Left colon (tissue), 2 donors: ENCODE measurements at regions not wholly inside any gene's neighbourhood (a gene's known extent, or its start where the extent isn't known, plus 50 kb on each side); places are given as distances from the start of the nearest gene placed in this dataset.
"Not testable (repeated sequence)": the region's sequence is repeated elsewhere in the genome, so short reads cannot be mapped to it uniquely, and the experiment has no call there.

Source experiments
- ATAC-seq: fragments of 200-7000 bp; cut with Tn5 transposase; one replicate; pipeline ENCODE4 v1.9.1; 2020; ENCODE audit warnings: mild to moderate bottlenecking, moderate library complexity
- DNase-seq, 2 donors: peaks; one replicate each; pipeline ENCODE4 v3.0.0-alpha.2; 2020
- intact Hi-C, 2 donors: fragments of 100-400 bp; cut with DNase I in 1 of 2; cut with micrococcal nuclease in 1 of 2; formaldehyde crosslinking; loops; one replicate each; pipeline versions ENCODE4 v1.11.2 to v1.14.0; 2022; cut with DNase I, micrococcal nuclease
- donor health status: DM: no; HTN: no; CAD: no.
- donor health status: DM: yes; HTN: yes; CAD: no.

- intact Hi-C loops = loop anchor here in 1 of 2 donors (5.0 to 10.0 kb wide), 3 partner anchors 494 to 641 kb away; no protein-coding TSS in a partner anchor
- DNase-seq, ATAC-seq: not testable (repeated sequence)
Measured at GRCh38 chr9:3733527-3734262, 207.9 kb upstream of the RFX3 start.

DNA sequence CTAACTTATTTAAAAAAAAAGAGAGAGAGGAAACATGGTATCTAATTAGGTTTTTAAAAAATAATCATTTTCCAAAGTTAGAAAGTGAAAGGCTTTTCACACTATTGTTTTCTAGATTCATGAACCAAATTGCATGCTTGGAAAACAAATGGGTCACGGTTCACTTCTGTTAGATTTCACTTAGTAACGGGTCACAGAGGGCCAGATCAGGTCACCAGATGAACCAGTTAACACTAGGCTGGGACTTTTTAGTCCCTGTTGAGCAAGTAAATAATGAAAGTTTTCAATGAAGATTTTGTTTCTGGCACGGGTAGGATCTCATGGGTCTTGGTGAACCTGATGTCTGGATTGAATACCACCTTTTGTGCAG, 207.2 kb upstream of the RFX3 start:
- no peak for DNase-seq
- ATAC-seq = no peak
- intact Hi-C loops = loop anchor here in 1 of 2 donors (5.0 to 10.0 kb wide), 3 partner anchors 494 to 642 kb away; no protein-coding TSS in a partner anchor

DNA sequence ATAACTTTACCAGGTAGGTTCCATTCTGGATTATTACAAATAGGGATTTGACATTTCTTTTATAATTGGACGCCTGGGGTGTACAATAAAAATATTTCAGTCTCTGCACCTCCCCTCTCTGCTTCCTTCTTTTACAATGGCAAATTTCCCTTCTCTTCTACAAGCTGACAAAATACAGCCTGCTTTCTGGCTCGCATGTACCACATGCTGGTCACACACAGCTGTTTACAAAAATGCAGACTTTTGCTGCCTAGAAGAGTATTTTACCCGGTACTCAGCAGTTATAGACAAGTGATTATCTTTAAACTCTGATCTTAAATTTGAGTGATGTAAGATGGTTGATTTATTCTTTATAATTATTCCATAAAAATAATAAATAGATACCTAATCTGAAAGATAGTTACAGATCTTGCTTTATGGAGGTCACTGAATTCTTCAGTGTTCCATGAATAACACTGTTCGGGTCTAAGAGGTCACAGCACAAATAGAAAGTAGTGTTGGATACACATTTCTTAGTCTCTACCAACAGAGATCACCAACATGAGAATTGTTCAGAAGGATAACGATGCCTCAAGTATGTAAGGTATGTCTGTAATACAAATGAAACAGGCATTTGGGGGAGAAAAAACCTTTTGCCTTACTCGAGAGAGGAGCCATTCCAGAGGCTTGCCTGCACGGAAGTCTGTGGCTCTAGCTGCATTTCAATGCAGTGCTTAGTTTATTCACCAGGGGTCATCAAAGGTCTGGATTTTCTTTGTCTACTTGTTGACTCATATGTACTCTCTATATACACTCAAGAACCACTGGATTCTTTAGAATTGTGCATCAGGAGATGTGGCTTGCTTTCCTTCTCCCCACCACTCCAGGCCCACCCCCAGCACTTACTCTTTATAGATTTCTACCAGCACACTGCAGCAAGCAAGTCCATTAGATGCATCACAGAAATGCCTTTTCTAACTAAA, 206.6 kb upstream of the RFX3 start:
- DNase-seq (peak in 1 of 2 donors; percentile 26), ATAC-seq (peak; percentile 100)
- intact Hi-C loops = loop anchor here in 1 of 2 donors (5.0 to 10.0 kb wide), 3 partner anchors 495 to 642 kb away; no protein-coding TSS in a partner anchor

DNA sequence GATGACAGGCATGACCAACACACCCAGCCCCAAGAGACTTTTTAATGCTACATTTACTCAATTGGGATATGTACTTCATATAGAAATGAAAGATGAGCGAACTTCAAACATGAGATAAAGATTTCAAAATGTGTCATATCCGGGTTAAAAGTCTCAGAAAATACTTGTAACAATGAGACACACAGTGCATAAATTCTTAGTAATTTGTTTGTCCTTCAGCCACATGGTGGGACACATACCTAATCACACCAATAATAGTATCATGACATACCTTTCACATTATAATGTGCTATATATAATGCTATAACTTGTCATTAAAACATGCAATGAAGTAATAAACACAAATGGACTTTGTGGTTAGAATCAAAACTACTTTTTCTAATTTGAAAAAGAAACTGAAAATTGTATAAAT, 204.7 kb upstream of the RFX3 start:
- no peak for DNase-seq
- intact Hi-C loops = loop anchor here in 1 of 2 donors (5.0 to 10.0 kb wide), 3 partner anchors 497 to 644 kb away; no protein-coding TSS in a partner anchor
- no peak for ATAC-seq

DNA sequence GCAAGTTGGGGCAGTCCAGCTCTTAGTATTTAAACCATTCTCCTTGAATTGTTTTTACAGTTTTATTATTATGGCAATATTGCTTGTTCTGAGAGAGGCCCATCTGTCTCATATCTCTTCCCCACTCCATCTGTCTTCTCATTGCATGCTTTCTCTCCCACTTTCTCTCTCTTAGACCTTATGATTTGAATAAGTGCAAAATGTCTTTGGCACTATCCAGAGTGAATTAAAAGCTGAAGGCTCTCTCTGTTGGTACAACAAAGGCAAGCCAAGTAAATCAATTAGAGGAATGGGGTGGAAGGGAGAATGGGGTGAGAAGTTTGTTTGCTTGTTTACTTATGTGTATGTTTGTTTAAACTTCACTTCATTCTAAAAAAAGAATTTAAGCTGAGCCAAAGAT, 195.3 kb upstream of the RFX3 start:
- ATAC-seq (no peak), DNase-seq (no peak)
- intact Hi-C loops = no loop called here

DNA sequence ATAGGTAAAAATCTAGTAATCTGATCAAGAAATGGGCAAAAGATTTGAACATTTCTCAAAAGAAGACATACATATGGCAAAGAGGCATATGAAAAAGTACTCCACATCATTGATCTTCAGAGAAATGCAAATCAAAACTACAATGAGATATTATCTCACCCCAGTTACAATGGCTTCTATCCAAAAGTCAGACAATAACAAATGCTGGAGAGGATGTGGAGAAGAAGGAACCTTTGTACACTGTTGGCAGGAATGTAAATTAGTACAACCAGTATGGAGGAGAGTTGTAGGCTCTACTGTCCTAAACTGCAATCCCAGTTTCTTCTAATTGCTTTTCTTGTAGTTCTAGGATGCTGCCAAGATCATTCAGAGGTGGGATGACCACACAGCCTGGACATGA, 193.5 kb upstream of the RFX3 start:
- intact Hi-C loops = no loop called here
- ATAC-seq = no peak
- no peak for DNase-seq

DNA sequence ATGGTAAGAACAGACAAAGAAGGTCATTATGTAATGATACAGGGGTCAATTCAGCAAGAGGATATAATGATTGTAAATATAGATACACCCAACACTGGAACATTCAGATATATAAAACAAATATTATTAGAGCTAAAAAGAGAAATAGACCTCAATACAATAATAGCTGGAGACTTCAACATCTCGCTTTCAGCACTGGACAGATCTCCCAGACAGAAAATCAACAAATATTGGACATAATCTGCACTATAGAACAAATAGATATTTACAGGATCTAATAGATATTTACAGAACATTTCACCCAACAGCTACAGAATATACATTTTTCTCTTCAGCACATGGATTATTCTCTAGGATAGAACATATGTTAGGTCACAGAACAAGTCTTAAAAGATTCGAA, 190.6 kb upstream of the RFX3 start:
- DNase-seq (no peak), ATAC-seq (no peak)
- intact Hi-C loops = no loop called here

DNA sequence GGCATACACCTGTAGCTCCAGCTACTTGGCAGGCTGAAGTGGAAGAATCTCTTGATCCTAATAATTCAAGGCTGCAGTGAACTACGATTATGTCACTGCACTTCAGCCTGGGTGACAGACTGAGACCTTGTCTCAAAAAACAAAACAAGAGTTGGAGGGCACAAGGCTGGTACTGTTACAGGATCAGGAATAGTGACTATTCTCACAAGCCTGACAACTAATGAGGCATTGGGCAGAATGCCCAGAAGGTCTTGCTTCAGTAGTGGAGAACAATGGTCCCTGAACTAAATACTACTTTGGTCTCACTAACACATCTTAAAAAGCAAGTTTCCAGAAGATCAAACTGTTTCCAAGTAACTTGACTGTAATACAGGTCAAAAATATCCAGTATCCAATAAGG, 182.9 kb upstream of the RFX3 start:
- DNase-seq (no peak), ATAC-seq (no peak)
- intact Hi-C loops = no loop called here

GRCh38 chr9:3704890-3705289, 179.1 kb upstream of the RFX3 start:
- intact Hi-C loops = no loop called here
- no peak for ATAC-seq
- DNase-seq = no peak

GRCh38 chr9:3700772-3701171, 175.0 kb upstream of the RFX3 start:
- ATAC-seq (no peak), DNase-seq (no peak)
- intact Hi-C loops = no loop called here

DNA sequence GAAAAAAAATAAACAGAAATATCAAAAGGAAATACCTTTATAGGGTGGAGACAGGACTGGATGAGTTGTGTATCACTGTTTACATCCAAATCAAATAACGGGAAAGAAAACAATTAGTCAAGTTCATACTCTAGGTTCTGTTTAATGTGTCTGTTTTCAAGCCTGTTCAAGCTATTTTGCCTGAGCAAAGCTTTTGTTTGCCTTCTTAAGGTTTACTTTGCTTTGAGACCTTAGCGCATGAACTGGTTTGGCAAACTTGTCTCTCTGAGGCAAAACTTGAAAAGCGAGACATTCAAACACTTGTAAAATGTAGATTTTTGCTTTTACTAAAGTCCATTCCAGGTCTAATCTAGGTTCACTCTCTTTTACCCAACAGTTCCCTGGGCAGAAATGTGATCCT, 174.1 kb upstream of the RFX3 start:
- intact Hi-C loops = no loop called here
- DNase-seq = no peak
- no peak for ATAC-seq

DNA sequence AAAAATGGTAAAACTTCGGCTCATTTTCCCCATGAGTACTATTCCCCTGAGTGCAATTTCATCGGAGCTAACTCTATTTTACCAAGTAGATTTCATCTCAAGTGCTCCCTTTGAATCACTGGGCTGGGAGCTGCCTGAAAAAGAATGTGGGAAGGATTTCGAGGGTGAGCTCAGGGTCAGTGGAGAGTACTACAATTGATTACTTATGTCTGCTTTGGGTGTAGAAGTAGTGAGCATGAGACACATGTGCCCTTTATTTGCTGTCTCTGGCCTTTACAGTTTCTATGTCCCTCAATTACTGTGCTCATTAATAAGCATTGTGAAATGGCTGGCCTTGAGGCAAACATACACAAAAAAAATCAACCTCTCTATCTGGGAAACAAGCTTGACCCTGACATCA, 172.7 kb upstream of the RFX3 start:
- intact Hi-C loops = no loop called here
- ATAC-seq (no peak), DNase-seq (no peak)

DNA sequence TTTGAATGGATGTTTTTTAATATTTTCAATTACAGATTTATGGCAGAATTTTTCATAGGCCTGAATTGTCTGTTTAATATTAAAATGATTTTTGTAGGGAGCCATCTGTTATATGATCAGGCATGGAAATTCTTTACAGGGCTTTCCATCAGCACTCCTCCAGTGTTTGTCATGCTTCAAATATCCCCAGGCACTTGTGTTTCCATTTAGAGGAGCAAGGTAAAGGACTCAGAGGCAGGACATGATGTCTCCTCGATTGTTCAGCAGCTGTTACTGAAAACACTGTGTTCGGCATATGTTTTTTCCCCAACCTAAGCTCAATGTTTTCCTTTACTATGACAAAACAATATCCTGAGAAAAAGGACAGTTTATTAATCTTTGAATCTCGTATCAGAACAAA, 172.3 kb upstream of the RFX3 start:
- intact Hi-C loops = no loop called here
- DNase-seq = no peak
- no peak for ATAC-seq

- ATAC-seq (no peak), DNase-seq (no peak)
- intact Hi-C loops = no loop called here
Measured at GRCh38 chr9:3696368-3696767, 170.6 kb upstream of the RFX3 start.

DNA sequence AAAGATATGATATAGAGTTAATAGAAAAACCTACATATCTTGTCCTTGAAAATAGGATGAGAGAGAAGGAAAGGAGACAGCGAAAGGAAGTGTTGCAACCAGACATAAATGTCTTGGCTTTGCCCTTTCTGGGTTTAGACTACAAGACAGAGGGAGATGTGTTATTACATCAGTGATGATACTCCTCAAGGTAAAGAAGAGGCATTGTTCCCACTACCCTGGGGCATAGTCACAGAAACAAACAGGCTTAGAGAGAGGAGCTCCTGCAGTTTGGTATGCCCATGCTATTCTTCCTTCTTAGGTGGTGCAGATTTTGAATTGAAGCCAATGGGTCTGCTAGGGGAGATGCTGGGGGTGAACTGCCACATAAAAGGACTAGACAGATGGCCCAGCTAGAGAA, 166.8 kb upstream of the RFX3 start:
- ATAC-seq (no peak), DNase-seq (no peak)
- intact Hi-C loops = no loop called here

GRCh38 chr9:3689555-3689954, 163.8 kb upstream of the RFX3 start:
- intact Hi-C loops = no loop called here
- no peak for ATAC-seq
- no peak for DNase-seq

DNA sequence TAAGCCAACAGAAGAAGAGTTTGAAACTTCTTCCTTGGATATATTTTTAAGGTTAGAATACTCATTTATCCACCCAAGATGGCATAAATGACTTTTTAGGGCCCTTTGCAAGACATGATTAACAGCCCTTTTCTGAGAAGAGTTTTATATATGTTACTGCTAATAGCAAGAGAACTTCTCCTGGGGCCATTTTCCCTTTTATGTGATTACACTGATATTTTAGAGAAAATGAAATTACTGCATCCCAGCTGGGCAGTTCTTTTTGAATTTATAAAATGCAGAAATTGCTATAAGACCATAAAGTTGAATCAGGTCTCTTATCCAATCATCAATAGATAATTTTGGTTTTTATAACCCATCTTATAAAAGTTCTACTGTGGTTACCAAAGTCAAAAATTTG, 161.3 kb upstream of the RFX3 start:
- ATAC-seq (no peak), DNase-seq (no peak)
- intact Hi-C loops = no loop called here

DNA sequence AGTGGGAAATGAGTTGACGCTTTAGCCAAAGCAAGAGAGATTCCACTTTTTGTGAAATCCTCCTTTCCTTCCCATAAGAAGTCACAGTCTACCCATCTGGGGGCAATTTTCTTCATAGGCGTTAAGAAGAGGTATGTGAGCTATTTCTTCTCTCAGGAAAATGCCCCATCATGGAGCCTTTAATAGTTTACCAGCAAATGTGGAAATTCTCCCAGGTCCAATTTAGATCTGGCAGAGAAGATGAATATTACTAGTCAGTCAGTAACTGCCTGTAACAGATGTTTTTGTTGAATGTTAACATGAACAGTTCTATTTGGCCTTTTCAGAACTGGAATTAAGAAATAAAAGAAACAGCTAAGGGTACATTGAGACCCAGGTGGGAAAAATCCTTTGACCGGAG, 156.4 kb upstream of the RFX3 start:
- no peak for ATAC-seq
- no peak for DNase-seq
- intact Hi-C loops = no loop called here

DNA sequence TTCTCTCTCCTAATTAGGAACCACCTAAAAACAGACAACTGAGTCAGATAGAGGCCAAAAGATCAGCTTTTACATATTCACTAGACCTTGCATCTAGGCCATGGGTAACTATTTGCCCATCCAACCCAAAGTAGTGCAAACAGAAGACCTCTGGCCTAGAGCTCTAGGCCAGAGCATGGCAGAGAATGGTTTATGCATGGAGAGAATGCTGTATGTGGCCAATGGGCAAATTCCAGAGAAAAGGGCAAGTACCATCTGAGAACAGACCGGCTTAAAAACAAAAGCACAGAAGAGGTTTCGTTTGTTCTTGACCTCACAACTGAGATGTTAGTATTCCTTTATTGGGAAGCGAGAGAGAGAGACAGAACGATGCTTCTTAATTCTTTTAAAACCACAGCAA, 151.7 kb upstream of the RFX3 start:
- intact Hi-C loops = no loop called here
- no peak for DNase-seq
- ATAC-seq = no peak

DNA sequence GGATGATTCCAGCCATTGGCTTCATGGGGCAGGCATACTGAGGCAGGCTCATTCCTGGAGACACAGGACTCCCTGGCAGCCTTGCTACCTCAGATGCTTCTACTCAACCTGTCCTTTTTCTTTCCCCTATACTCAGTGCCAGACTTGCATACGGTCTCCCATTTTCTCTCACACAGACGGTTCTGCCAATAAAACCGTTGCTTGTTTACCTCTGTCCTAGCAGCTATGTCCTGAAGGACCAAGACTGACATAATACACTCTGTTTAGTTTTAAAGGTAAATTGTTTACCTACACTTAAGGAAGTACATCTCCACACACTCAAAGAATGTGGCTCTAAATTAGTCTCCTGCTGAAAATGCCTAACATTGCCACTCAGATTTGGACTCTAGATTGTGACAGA, 151.0 kb upstream of the RFX3 start:
- ATAC-seq (no peak), DNase-seq (no peak)
- intact Hi-C loops = no loop called here
